Endodermal cell (in vitro differentiated cells): ENCODE measurements at regions not wholly inside any gene's neighbourhood (a gene's known extent, or its start where the extent isn't known, plus 50 kb on each side); places are given as distances from the start of the nearest gene placed in this dataset.

ENCODE experiments used
- DNase-seq: peaks from one replicate; pipeline ENCODE4 v3.0.0-alpha.2; 2017
- H3K27ac ChIP-seq: 2 replicates; pipeline ENCODE4 v1.5.1; 2013; ENCODE audit warnings: mild to moderate bottlenecking, low read depth, low read length, moderate library complexity
- H3K27me3 ChIP-seq: 2 replicates; pipeline ENCODE4 v1.6.1; 2013; ENCODE audit warnings: mild to moderate bottlenecking, low read length, moderate library complexity; ENCODE audit not compliant: insufficient read depth, control insufficient read depth, poor library complexity, severe bottlenecking
- H3K36me3 ChIP-seq: 2 replicates; pipeline ENCODE4 v1.7.0; 2013; ENCODE audit warnings: mild to moderate bottlenecking, low read length, moderate library complexity; ENCODE audit not compliant: control insufficient read depth, insufficient read depth
- H3K4me1 ChIP-seq: one replicate; pipeline ENCODE4 v1.7.0; 2013; ENCODE audit warnings: low read length; ENCODE audit not compliant: control insufficient read depth, insufficient read depth
- H3K4me3 ChIP-seq: 2 replicates; pipeline ENCODE4 v1.5.1; 2013; ENCODE audit warnings: mild to moderate bottlenecking, low read length, moderate library complexity
- H3K9ac ChIP-seq: 2 replicates; pipeline ENCODE4 v1.6.1; 2013; ENCODE audit warnings: mild to moderate bottlenecking, low read length, moderate library complexity; ENCODE audit not compliant: poor library complexity, severe bottlenecking; ENCODE audit errors: extremely low read depth
- H3K9me3 ChIP-seq: 2 replicates; pipeline ENCODE4 v1.6.1; 2013; ENCODE audit warnings: mild to moderate bottlenecking, low read length, moderate library complexity; ENCODE audit not compliant: control insufficient read depth
- H3K27ac Mint-ChIP-seq: 2 replicates; pipeline ENCODE4 v1.8.0; 2020; ENCODE audit warnings: mixed read lengths
- H3K27me3 Mint-ChIP-seq: 2 replicates; pipeline ENCODE4 v1.8.0; 2021; ENCODE audit warnings: mild to moderate bottlenecking, mixed read lengths; ENCODE audit not compliant: insufficient read depth
- H3K36me3 Mint-ChIP-seq: 2 replicates; pipeline ENCODE4 v1.8.0; 2020; ENCODE audit warnings: low read depth, mixed read lengths
- H3K4me1 Mint-ChIP-seq: 2 replicates; pipeline ENCODE4 v1.8.0; 2020; ENCODE audit warnings: mixed read lengths
- H3K4me3 Mint-ChIP-seq: 2 replicates; pipeline ENCODE4 v1.8.0; 2020; ENCODE audit warnings: mild to moderate bottlenecking, moderate library complexity, mixed read lengths
- H3K9me3 Mint-ChIP-seq: 2 replicates; pipeline ENCODE4 v1.8.0; 2020; ENCODE audit warnings: mild to moderate bottlenecking, mixed read lengths
- CTCF ChIP-seq: fragments of 200-600 bp; sonication (generic); conservative IDR thresholded peaks from 2 replicates; pipeline ENCODE4 v1.5.0; 2021; ENCODE audit warnings: antibody characterized with exemption, mild to moderate bottlenecking
- WGBS, 2 experiments: methylation state at CpG; one replicate each; pipeline versions ENCODE4 v1.1.5 to v1.1.7; 2013; ENCODE audit warnings: missing lambda C conversion rate in 2 of 2, mixed read lengths in 1 of 2; ENCODE audit not compliant: insufficient coverage in 1 of 2, insufficient read length in 1 of 2; 5-methylcytosine and 5-hydroxymethylcytosine counted together

GRCh38 chr2:219758907-219759680 lies 131.7 kb downstream of the SLC4A3 start:
- H3K9ac ChIP-seq, result no peak overlapping the region
- no peak for TF ChIP-seq CTCF
- H3K27me3 ChIP-seq, result no peaks in the 10 kb centered on the region
- Mint-ChIP-seq H3K36me3 (no peaks in the 10 kb centered on the region), H3K4me1 (no peaks in the 10 kb centered on the region), H3K27me3 (no peaks in the 10 kb centered on the region), H3K4me3 (no peak overlapping the region), H3K9me3 (peaks cover 5% of the 10 kb centered on the region), H3K27ac (no peak overlapping the region)
- H3K4me1 ChIP-seq, result no peaks in the 10 kb centered on the region
- H3K36me3 ChIP-seq, result no peaks in the 10 kb centered on the region
- H3K9me3 ChIP-seq, result no peaks in the 10 kb centered on the region
- no peak for DNase-seq
- 89% methylated on average over 3 of the region's 3 CpGs for WGBS, 2 experiments
- H3K4me3 ChIP-seq, result no peak overlapping the region
- no peak overlapping the region for H3K27ac ChIP-seq

- WGBS, 2 experiments, result 86 to 100% methylated on average over 2 to 3 of the region's 3 CpGs
- Mint-ChIP-seq H3K36me3 (no peaks in the 10 kb centered on the region), H3K4me1 (no peaks in the 10 kb centered on the region), H3K27me3 (no peaks in the 10 kb centered on the region), H3K27ac (no peak overlapping the region), H3K4me3 (no peak overlapping the region), H3K9me3 (peaks cover 2% of the 10 kb centered on the region)
- no peak for TF ChIP-seq CTCF
- Histone ChIP-seq H3K9ac (no peak overlapping the region), H3K27ac (no peak overlapping the region), H3K4me1 (no peaks in the 10 kb centered on the region), H3K27me3 (no peaks in the 10 kb centered on the region), H3K36me3 (no peaks in the 10 kb centered on the region), H3K9me3 (no peaks in the 10 kb centered on the region), H3K4me3 (no peak overlapping the region)
- DNase-seq, result no peak
Observed at GRCh38 chr2:219759801-219760200, 132.4 kb downstream of the SLC4A3 start.

- no peaks in the 10 kb centered on the region for H3K36me3 ChIP-seq
- Mint-ChIP-seq H3K27ac (no peak overlapping the region), H3K36me3 (no peaks in the 10 kb centered on the region), H3K27me3 (no peaks in the 10 kb centered on the region), H3K4me1 (no peaks in the 10 kb centered on the region), H3K4me3 (no peak overlapping the region), H3K9me3 (peaks cover 3% of the 10 kb centered on the region)
- no peak for TF ChIP-seq CTCF
- H3K27me3 ChIP-seq, result no peaks in the 10 kb centered on the region
- no peak overlapping the region for H3K4me3 ChIP-seq
- no peaks in the 10 kb centered on the region for H3K4me1 ChIP-seq
- DNase-seq, result no peak
- WGBS, 2 experiments, result 81 to 91% methylated on average over 3 to 4 of the region's 5 CpGs
- peak overlapping the region; percentile 59 for H3K27ac ChIP-seq
- no peaks in the 10 kb centered on the region for H3K9me3 ChIP-seq
- H3K9ac ChIP-seq, result no peak overlapping the region
Observed at GRCh38 chr2:219765231-219765911, 137.9 kb downstream of the SLC4A3 start.
